IMR-90 (cell line): ENCODE measurements at regions not wholly inside any gene's neighbourhood (a gene's known extent, or its start where the extent isn't known, plus 50 kb on each side); places are given as distances from the start of the nearest gene placed in this dataset.

Source experiments
- CEBPB ChIP-seq: IDR thresholded peaks from 2 replicates; pipeline ENCODE4 v1.6.1; 2012; ENCODE audit warnings: low read depth, low read length, improper control_type of control experiment
- CHD1 ChIP-seq: IDR thresholded peaks from 2 replicates; pipeline ENCODE4 v1.6.1; 2012; ENCODE audit warnings: low read depth, low read length, improper control_type of control experiment
- POLR2A ChIP-seq: IDR thresholded peaks from 2 replicates; pipeline ENCODE4 v1.6.1; 2012; ENCODE audit warnings: mild to moderate bottlenecking, low read depth, low read length
- RAD21 ChIP-seq: IDR thresholded peaks from 2 replicates; pipeline ENCODE4 v1.6.1; 2012; ENCODE audit warnings: low read length, improper control_type of control experiment
- TF ChIP-seq, protein P1 (sequence below): conservative IDR thresholded peaks from 2 replicates; pipeline ENCODE4 v1.5.1; 2012; ENCODE audit warnings: mild to moderate bottlenecking, low read depth, low read length, improper control_type of control experiment
- TF ChIP-seq, protein P2 (sequence below): fragments of 150-350 bp; IDR thresholded peaks from 2 replicates; pipeline ENCODE4 v1.6.1; 2016; ENCODE audit warnings: low read depth, mild to moderate bottlenecking, low read length, moderate library complexity, borderline replicate concordance

DNA sequence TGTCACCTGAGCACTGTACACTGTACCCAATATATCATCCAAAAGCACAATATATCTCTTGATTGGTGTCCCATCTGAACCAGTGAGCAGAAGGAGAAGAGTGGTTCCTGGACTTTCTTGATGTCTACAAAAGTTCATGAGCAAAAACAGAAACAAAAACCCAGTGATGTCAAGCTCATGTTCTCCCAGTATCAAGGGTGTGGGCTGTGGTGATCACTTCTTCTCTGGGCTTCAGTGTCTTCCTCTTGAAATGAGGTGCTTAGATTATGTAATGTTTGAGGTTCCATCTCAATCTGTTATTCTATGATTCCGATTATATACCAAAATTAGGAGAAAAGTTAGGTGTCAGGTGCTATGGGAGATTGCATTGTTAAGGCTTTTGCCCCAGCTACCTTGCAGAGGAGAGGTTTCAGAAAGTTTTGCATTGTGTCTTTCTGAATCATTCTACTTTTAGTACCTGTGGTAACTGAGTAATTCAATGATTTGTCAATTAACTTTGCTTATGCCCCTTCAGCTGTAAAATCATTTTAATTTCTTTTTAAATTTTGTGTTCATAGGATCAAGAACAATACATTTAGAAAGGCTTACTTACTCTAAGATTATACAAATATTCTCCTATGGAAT lies 122.0 kb upstream of the EOMES start:
- TF ChIP-seq, protein P1, sequence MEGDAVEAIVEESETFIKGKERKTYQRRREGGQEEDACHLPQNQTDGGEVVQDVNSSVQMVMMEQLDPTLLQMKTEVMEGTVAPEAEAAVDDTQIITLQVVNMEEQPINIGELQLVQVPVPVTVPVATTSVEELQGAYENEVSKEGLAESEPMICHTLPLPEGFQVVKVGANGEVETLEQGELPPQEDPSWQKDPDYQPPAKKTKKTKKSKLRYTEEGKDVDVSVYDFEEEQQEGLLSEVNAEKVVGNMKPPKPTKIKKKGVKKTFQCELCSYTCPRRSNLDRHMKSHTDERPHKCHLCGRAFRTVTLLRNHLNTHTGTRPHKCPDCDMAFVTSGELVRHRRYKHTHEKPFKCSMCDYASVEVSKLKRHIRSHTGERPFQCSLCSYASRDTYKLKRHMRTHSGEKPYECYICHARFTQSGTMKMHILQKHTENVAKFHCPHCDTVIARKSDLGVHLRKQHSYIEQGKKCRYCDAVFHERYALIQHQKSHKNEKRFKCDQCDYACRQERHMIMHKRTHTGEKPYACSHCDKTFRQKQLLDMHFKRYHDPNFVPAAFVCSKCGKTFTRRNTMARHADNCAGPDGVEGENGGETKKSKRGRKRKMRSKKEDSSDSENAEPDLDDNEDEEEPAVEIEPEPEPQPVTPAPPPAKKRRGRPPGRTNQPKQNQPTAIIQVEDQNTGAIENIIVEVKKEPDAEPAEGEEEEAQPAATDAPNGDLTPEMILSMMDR = no peak
- TF ChIP-seq, protein P2, sequence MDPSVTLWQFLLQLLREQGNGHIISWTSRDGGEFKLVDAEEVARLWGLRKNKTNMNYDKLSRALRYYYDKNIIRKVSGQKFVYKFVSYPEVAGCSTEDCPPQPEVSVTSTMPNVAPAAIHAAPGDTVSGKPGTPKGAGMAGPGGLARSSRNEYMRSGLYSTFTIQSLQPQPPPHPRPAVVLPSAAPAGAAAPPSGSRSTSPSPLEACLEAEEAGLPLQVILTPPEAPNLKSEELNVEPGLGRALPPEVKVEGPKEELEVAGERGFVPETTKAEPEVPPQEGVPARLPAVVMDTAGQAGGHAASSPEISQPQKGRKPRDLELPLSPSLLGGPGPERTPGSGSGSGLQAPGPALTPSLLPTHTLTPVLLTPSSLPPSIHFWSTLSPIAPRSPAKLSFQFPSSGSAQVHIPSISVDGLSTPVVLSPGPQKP = no peak
- TF ChIP-seq POLR2A (no peak), RAD21 (no peak), CHD1 (no peak), CEBPB (no peak)
